Stimulated activated CD4-positive, alpha-beta T cell treated with anti-CD3 and anti-CD28 coated beads, Interleukin-12 subunit alpha, Interleukin-12 subunit beta, amount 100 ng/mL, for 4 hours (primary cell): ENCODE measurements at regions not wholly inside any gene's neighbourhood (a gene's known extent, or its start where the extent isn't known, plus 50 kb on each side); places are given as distances from the start of the nearest gene placed in this dataset.
"Not testable (repeated sequence)": the region's sequence is repeated elsewhere in the genome, so short reads cannot be mapped to it uniquely, and the experiment has no call there.

Experiments
- DNase-seq: peaks from one replicate; pipeline ENCODE4 v3.0.0-alpha.2; 2020

DNA sequence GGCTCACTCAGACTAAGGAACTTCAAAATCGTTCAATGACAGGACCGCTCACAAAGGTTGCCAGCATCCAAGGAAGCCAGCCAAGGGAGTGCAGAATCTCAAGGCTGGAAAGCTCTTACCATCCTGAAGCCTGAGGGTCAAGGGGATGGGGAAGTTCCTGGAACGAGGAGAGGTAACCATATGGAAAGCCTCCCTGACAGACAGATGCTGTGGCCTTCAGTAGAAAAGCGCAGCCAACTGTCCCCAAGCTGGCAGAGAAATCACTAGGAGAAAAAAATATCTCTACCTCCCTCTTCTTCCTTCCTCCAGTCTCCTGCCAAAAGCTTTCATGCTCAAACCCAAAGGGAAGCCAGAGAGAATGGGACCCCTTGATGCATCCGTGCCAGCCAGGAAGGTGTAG, 90.5 kb upstream of the RANBP3L start:
- no peak for DNase-seq

DNA sequence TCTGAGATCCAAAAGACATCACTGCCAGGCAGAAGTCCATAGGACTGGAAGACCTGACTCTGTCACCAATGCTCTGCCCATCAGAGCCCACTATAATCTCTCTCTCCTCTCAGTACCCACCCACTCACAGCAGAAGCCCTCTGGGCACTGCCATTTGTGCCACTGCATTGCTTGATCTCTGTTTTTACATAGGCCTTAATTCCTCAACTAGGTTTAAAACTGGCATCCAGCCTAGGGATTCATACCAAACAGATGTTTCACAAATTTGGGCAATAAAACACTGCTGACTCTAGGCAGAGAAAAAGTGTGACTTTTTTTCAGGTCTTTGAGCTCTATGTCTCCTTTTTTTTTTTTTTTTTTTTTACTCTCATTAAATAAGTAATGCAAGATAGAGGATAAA, 91.1 kb upstream of the RANBP3L start:
- no peak for DNase-seq

GRCh38 chr5:36393656-36394428, 92.1 kb upstream of the RANBP3L start:
- no peak for DNase-seq

- no peak for DNase-seq
These were observed 93.6 kb upstream of the RANBP3L start for GRCh38 chr5:36395260-36395659.

GRCh38 chr5:36395947-36396346, 94.2 kb upstream of the RANBP3L start:
- DNase-seq: not testable (repeated sequence)

DNA sequence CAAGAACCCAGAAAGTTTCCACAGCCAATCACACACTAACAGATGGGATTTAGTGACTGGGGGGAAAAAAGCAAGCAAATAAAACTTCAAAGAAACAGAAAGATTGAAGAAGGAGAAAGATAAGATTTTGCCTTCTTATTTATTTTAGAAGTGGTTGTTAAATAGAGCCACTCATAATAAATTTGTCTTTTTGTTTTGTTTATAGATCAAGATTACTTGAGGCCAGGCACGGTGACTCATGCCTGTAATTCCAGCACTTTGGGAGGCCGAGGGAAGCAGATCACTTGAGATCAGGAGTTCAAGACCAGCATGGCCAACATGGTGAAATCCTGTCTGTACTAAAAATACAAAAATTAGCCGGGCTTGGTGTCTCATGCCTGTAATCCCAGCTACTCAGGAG, 94.9 kb upstream of the RANBP3L start:
- DNase-seq: no peak

DNA sequence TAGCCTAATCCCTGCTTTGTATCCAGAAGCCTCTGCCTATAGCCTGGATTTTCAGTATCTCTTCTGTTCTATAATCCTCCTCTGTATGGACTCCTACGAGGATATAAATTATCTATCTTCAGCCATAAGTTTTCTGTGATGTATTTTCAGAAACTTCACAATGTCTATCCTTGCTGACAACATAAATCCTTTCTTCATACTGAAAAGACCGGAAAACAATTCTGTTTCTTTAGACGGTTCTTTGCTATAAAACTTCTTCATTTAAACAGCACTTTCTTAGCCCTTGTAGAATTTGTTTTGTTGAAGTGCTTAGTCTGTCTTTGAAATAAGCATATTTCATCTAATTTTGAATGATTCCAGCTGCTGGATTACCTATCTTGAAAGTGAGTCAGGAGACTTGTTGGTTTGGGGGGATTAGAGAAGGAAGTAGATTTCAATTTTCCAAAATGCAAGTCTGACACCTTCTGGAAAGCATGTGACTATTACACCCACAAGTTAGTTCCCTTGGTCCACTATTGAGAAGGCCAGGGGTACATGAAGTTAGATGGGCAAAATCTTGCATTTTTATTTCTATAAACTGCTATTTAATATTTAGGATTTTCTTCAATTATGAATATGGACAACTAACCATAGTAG, 96.3 kb upstream of the RANBP3L start:
- no peak for DNase-seq

DNA sequence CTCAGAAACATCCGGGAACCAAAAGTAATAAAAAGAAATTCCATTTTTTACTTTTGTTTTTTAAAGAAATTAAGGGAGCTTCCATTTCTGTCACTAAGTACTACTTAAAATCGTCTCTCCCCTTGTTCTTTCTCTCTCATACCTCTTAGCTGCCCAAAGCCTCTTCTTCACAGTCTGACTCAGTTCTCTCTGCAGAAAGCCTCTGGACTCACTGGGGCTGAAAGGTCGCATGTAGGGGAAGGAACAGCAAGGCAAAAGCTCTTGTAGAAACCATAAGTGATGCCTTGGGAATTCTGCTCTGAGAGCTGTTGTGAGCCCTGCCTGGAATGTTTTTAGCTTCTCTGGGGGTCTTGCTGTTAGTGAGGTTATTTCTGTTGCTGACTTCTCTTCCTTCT, 100.8 kb upstream of the RANBP3L start:
- no peak for DNase-seq

GRCh38 chr5:36403632-36404311, 102.1 kb upstream of the RANBP3L start:
- DNase-seq: no peak

GRCh38 chr5:36406023-36406422, 104.3 kb upstream of the RANBP3L start:
- no peak for DNase-seq

DNA sequence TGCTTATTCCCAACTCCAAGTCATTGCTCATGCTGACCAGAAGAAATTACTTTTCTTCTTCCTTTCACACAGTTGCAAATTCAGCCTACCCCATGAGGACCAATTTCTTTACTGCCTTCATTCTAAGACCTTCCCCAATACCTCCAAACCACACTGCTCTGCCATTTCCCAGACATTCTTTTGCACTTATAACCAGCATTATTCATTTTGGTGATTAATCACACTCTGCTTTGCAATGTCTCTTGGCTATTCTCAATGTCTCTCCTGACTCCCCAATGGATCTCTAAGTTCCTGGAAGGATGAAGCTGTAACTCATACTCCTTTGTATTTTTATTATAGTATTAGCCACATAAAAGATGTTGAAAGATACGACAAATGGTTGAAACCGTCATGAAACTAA, 105.7 kb upstream of the RANBP3L start:
- no peak for DNase-seq

GRCh38 chr5:36409711-36410110, 108.0 kb upstream of the RANBP3L start:
- not testable (repeated sequence) for DNase-seq

DNA sequence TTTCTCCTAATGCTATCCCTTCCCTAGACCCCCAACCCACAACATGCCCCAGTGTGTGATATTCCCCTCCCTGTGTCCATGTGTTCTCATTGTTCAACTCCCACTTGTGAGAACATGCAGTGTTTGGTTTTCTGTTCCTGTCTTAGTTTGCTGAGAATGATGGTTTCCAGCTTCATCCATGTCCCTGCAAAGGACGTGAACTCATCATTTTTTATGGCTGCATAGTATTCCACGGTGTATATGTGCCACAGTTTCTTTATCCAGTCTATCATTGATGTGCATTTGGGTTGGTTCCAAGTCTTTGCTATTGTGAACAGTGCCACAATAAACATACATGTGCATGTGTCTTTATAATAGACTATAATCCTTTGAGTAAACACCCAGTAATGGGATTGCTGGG, 109.0 kb upstream of the RANBP3L start:
- not testable (repeated sequence) for DNase-seq

DNA sequence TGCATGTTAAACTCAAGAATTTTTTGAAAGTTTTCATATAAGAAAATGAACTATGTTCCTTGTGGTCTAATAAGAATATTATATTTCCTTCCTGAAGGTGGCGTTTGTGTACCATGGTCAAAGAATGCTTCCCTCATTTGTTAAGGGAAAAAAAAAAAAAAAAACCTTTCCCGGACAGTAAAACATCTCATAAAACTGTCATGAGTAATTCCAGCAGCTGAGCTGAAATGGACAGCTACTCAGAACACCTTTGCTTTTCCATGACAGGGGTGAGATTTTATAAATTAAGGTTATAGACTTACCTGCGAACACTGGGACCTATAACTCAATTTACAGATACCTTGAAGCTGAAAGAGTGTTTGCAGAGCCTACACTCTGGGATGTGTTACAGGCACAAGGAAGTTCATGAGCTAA, 113.2 kb upstream of the RANBP3L start:
- no peak for DNase-seq

GRCh38 chr5:36416605-36417004, 114.9 kb upstream of the RANBP3L start:
- DNase-seq: no peak

GRCh38 chr5:36417221-36417620, 115.5 kb upstream of the RANBP3L start:
- DNase-seq: no peak

DNA sequence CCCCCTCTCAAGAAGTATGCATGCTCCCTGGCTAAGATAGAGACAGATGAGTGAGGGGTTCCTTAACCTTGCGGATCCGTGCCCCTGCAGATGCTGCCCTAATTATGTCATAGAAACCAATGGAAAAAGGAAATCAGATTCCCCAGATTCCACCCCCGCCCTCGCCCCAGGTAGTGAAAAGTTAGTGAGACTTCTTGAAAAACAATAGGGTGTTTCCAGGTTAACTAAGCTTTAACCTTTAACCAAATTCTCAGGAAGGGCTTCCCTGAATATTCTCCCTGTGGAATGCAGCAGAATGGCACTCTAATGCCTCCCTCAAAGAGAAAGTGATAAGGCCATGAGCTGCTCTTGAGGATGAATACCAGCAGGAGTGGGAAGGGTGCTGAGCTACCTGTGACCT, 116.0 kb upstream of the RANBP3L start:
- DNase-seq: no peak

DNA sequence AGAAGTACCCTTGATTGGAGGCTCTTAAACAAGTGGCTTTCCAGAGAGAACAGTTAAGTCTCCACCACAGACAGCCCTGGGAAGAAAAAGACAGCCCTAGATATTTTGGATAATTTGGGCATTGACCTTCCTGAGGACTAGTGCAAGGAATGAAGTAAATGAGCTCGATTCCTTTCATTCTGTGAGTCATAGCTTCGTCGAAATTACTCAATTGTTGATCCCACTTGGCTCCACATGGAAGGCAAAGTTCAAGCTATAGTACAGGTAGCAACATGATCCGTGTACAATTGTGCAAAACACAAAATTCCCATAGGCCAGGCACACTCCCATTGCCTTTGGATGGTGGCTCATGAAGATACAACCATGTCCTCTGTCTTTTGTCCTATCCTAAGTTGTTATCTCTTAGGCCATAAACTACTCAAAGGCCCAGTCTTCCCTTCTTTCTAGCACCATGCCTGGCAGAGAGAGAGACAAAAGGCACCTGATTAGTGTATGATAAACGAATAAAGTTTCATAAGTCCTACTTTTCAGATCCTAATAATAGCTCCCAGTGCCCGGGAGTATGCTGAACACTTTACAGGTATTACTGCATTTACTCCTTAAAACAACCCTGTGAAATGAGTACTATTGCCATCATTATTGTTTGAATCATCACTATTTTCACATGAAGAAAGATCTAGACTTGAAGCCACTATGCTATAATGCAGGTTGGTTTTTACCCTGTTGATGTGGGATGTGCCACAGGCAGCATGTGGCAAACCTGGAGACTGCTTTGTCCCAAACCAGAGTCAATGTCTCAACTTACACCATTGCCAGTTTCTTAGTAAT, 116.7 kb upstream of the RANBP3L start:
- DNase-seq: no peak

- no peak for DNase-seq
These were observed 119.6 kb upstream of the RANBP3L start for GRCh38 chr5:36421256-36421655.

GRCh38 chr5:36422952-36423351, 121.2 kb upstream of the RANBP3L start:
- no peak for DNase-seq

GRCh38 chr5:36423578-36424307, 122.0 kb upstream of the RANBP3L start:
- DNase-seq: no peak

- DNase-seq: not testable (repeated sequence)
These were observed 124.4 kb upstream of the RANBP3L start for GRCh38 chr5:36426070-36426469.

- no peak for DNase-seq
These were observed 133.8 kb upstream of the RANBP3L start for GRCh38 chr5:36435516-36435915.
